Activated T-cell treated with anti-CD3 and anti-CD28 coated beads, Interleukin-2, amount 50 U/mL, for 72 hours (primary cell): ENCODE measurements at regions not wholly inside any gene's neighbourhood (a gene's known extent, or its start where the extent isn't known, plus 50 kb on each side); places are given as distances from the start of the nearest gene placed in this dataset.

Source experiments
- ATAC-seq, 2 donors: fragments of 150-1000 bp; cut with Tn5 transposase; replicated peaks in 1 of 2; 2 replicates each; pipeline ENCODE4 v1.10.0; 2021; ENCODE audit warnings: moderate library complexity in 2 of 2, mild to moderate bottlenecking in 1 of 2
- DNase-seq, 2 donors: peaks; one replicate each; pipeline ENCODE4 v3.0.0; 2021 to 2022; ENCODE audit warnings: mixed read lengths in 1 of 2
- H3K27ac Mint-ChIP-seq: one replicate; pipeline ENCODE4 v1.8.0; 2022; ENCODE audit warnings: mild to moderate bottlenecking, moderate library complexity, mixed read lengths
- H3K27me3 Mint-ChIP-seq: one replicate; pipeline ENCODE4 v1.8.0; 2022; ENCODE audit warnings: low read depth, mixed read lengths
- H3K36me3 Mint-ChIP-seq, 2 donors: one replicate each; pipeline ENCODE4 v1.8.0; 2022; ENCODE audit warnings: mixed read lengths in 2 of 2, mild to moderate bottlenecking in 1 of 2; ENCODE audit not compliant: insufficient read depth in 2 of 2
- H3K4me1 Mint-ChIP-seq: one replicate; pipeline ENCODE4 v1.8.0; 2022; ENCODE audit warnings: low read depth, mixed read lengths
- H3K4me3 Mint-ChIP-seq, 2 donors: one replicate each; pipeline ENCODE4 v1.8.0; 2022; ENCODE audit warnings: mild to moderate bottlenecking in 2 of 2, mixed read lengths in 2 of 2, moderate library complexity in 2 of 2
- H3K9me3 Mint-ChIP-seq, 2 donors: one replicate each; pipeline ENCODE4 v1.8.0; 2022; ENCODE audit warnings: mixed read lengths in 2 of 2

GRCh38 chr7:18213652-18214051 is 186.0 kb upstream of the PRPS1L1 start:
- Mint-ChIP-seq H3K9me3 (no peaks in the 10 kb centered on the region), H3K27ac (no peak overlapping the region), H3K4me1 (no peaks in the 10 kb centered on the region), H3K27me3 (no peaks in the 10 kb centered on the region), H3K36me3 (no peaks in the 10 kb centered on the region), H3K4me3 (no peak overlapping the region)
- ATAC-seq (no peak), DNase-seq (no peak)

GRCh38 chr7:18216270-18216669 is 188.6 kb upstream of the PRPS1L1 start:
- ATAC-seq (no peak), DNase-seq (no peak)
- H3K27ac Mint-ChIP-seq = no peak overlapping the region
- H3K27me3 Mint-ChIP-seq = no peaks in the 10 kb centered on the region
- no peaks in the 10 kb centered on the region for H3K36me3 Mint-ChIP-seq
- H3K9me3 Mint-ChIP-seq = no peaks in the 10 kb centered on the region
- no peaks in the 10 kb centered on the region for H3K4me1 Mint-ChIP-seq
- no peak overlapping the region for H3K4me3 Mint-ChIP-seq

GRCh38 chr7:18221377-18222293 is 194.0 kb upstream of the PRPS1L1 start:
- peaks cover 6% of the 10 kb centered on the region for H3K27me3 Mint-ChIP-seq
- H3K36me3 Mint-ChIP-seq = no peaks in the 10 kb centered on the region
- H3K27ac Mint-ChIP-seq = no peak overlapping the region
- H3K4me3 Mint-ChIP-seq = no peak overlapping the region
- H3K9me3 Mint-ChIP-seq = no peaks in the 10 kb centered on the region
- ATAC-seq = no peak
- no peak for DNase-seq
- H3K4me1 Mint-ChIP-seq = no peaks in the 10 kb centered on the region

GRCh38 chr7:18222636-18223035 is 195.0 kb upstream of the PRPS1L1 start:
- Mint-ChIP-seq H3K4me1 (no peaks in the 10 kb centered on the region), H3K9me3 (no peaks in the 10 kb centered on the region), H3K27ac (no peak overlapping the region), H3K27me3 (peaks cover 9% of the 10 kb centered on the region), H3K36me3 (no peaks in the 10 kb centered on the region), H3K4me3 (no peak overlapping the region)
- no peak for ATAC-seq
- no peak for DNase-seq

- ATAC-seq = no peak
- no peak for DNase-seq
- Mint-ChIP-seq H3K4me1 (no peaks in the 10 kb centered on the region), H3K27ac (no peak overlapping the region), H3K36me3 (no peaks in the 10 kb centered on the region), H3K27me3 (peaks cover 9% of the 10 kb centered on the region), H3K4me3 (no peak overlapping the region), H3K9me3 (no peaks in the 10 kb centered on the region)
These were observed 196.5 kb upstream of the PRPS1L1 start for GRCh38 chr7:18224138-18224537.

GRCh38 chr7:18225067-18225466 is 197.4 kb upstream of the PRPS1L1 start:
- no peak overlapping the region for H3K27ac Mint-ChIP-seq
- no peaks in the 10 kb centered on the region for H3K4me1 Mint-ChIP-seq
- peaks cover 9% of the 10 kb centered on the region for H3K27me3 Mint-ChIP-seq
- no peaks in the 10 kb centered on the region for H3K9me3 Mint-ChIP-seq
- ATAC-seq (no peak), DNase-seq (no peak)
- no peak overlapping the region for H3K4me3 Mint-ChIP-seq
- no peaks in the 10 kb centered on the region for H3K36me3 Mint-ChIP-seq

- H3K27me3 Mint-ChIP-seq = peaks cover 9% of the 10 kb centered on the region
- no peak overlapping the region for H3K27ac Mint-ChIP-seq
- no peak overlapping the region for H3K4me3 Mint-ChIP-seq
- no peak for DNase-seq
- no peaks in the 10 kb centered on the region for H3K9me3 Mint-ChIP-seq
- ATAC-seq = no peak
- H3K36me3 Mint-ChIP-seq = no peaks in the 10 kb centered on the region
- H3K4me1 Mint-ChIP-seq = no peaks in the 10 kb centered on the region
These were observed 199.0 kb upstream of the PRPS1L1 start for GRCh38 chr7:18226598-18226997.

GRCh38 chr7:18228686-18229085 is 201.0 kb upstream of the PRPS1L1 start:
- Mint-ChIP-seq H3K9me3 (no peaks in the 10 kb centered on the region), H3K27ac (no peak overlapping the region), H3K36me3 (no peaks in the 10 kb centered on the region), H3K4me3 (no peak overlapping the region), H3K27me3 (peaks cover 9% of the 10 kb centered on the region), H3K4me1 (no peaks in the 10 kb centered on the region)
- ATAC-seq = no peak
- no peak for DNase-seq

GRCh38 chr7:18230271-18230670 is 202.6 kb upstream of the PRPS1L1 start:
- H3K9me3 Mint-ChIP-seq = no peaks in the 10 kb centered on the region

GRCh38 chr7:18231854-18232253 is 204.2 kb upstream of the PRPS1L1 start:
- Mint-ChIP-seq H3K4me3 (no peak overlapping the region), H3K4me1 (no peaks in the 10 kb centered on the region), H3K27ac (no peak overlapping the region), H3K36me3 (no peaks in the 10 kb centered on the region), H3K9me3 (no peaks in the 10 kb centered on the region), H3K27me3 (peaks cover under 1% of the 10 kb centered on the region)
- DNase-seq (no peak), ATAC-seq (no peak)

More at GRCh38 chr7:18230271-18230670, 202.6 kb upstream of the PRPS1L1 start:
- H3K4me1 Mint-ChIP-seq = no peaks in the 10 kb centered on the region
- H3K27me3 Mint-ChIP-seq = peaks cover 9% of the 10 kb centered on the region
- no peaks in the 10 kb centered on the region for H3K36me3 Mint-ChIP-seq
- no peak overlapping the region for H3K4me3 Mint-ChIP-seq
- no peak for ATAC-seq
- DNase-seq = no peak
- no peak overlapping the region for H3K27ac Mint-ChIP-seq

- no peaks in the 10 kb centered on the region for H3K4me1 Mint-ChIP-seq
- peaks cover 6% of the 10 kb centered on the region for H3K27me3 Mint-ChIP-seq
- no peak overlapping the region for H3K4me3 Mint-ChIP-seq
- no peaks in the 10 kb centered on the region for H3K36me3 Mint-ChIP-seq
- no peak overlapping the region for H3K27ac Mint-ChIP-seq
- DNase-seq (no peak), ATAC-seq (no peak)
- H3K9me3 Mint-ChIP-seq = no peaks in the 10 kb centered on the region
These were observed 206.9 kb upstream of the PRPS1L1 start for GRCh38 chr7:18234519-18234918.

- Mint-ChIP-seq H3K4me1 (no peaks in the 10 kb centered on the region), H3K36me3 (no peaks in the 10 kb centered on the region), H3K27me3 (peaks cover 6% of the 10 kb centered on the region), H3K9me3 (no peaks in the 10 kb centered on the region), H3K4me3 (no peak overlapping the region), H3K27ac (no peak overlapping the region)
- ATAC-seq = no peak
- DNase-seq = no peak
These were observed 208.2 kb upstream of the PRPS1L1 start for GRCh38 chr7:18235819-18236218.

- no peak overlapping the region for H3K27ac Mint-ChIP-seq
- H3K4me1 Mint-ChIP-seq = no peaks in the 10 kb centered on the region
- peaks cover 6% of the 10 kb centered on the region for H3K27me3 Mint-ChIP-seq
- H3K36me3 Mint-ChIP-seq = no peaks in the 10 kb centered on the region
- H3K9me3 Mint-ChIP-seq = no peaks in the 10 kb centered on the region
- ATAC-seq (no peak), DNase-seq (no peak)
- no peak overlapping the region for H3K4me3 Mint-ChIP-seq
These were observed 211.6 kb upstream of the PRPS1L1 start for GRCh38 chr7:18239212-18239611.
